ENCODE measurements at regions not wholly inside any gene's neighbourhood (a gene's known extent, or its start where the extent isn't known, plus 50 kb on each side); places are given as distances from the start of the nearest gene placed in this dataset.

- DNase-seq (ENCODE audit: low spot score) = no peak
Measured at GRCh38 chr12:125271892-125272291, 206.7 kb downstream of the AACS start.

- no peak for DNase-seq (ENCODE audit: low spot score)
Measured at GRCh38 chr12:125272383-125272933, 207.2 kb downstream of the AACS start.

- no peak for DNase-seq (ENCODE audit: low spot score)
Measured at GRCh38 chr12:125276567-125276966, 211.3 kb downstream of the AACS start.

- no peak for DNase-seq (ENCODE audit: low spot score)
Measured at GRCh38 chr12:125280482-125281377, 215.5 kb downstream of the AACS start.

GRCh38 chr12:125282921-125283320 is 217.7 kb downstream of the AACS start:
- DNase-seq (ENCODE audit: low spot score) = no peak

- no peak for DNase-seq (ENCODE audit: low spot score)
Measured at GRCh38 chr12:125283521-125283920, 218.3 kb downstream of the AACS start.

- no peak for DNase-seq (ENCODE audit: low spot score)
Measured at GRCh38 chr12:125284087-125284486, 218.9 kb downstream of the AACS start.

GRCh38 chr12:125284945-125285685 is 219.9 kb downstream of the AACS start:
- DNase-seq (ENCODE audit: low spot score) = no peak

GRCh38 chr12:125286005-125286727 is 220.9 kb downstream of the AACS start:
- DNase-seq (ENCODE audit: low spot score) = no peak

GRCh38 chr12:125287155-125287847 is 222.1 kb downstream of the AACS start:
- no peak for DNase-seq (ENCODE audit: low spot score)

- DNase-seq (ENCODE audit: low spot score) = no peak
Measured at GRCh38 chr12:125288931-125289928, 224.0 kb downstream of the AACS start.

- DNase-seq (ENCODE audit: low spot score) = no peak
Measured at GRCh38 chr12:125289970-125290369, 224.7 kb downstream of the AACS start.

GRCh38 chr12:125292700-125293099 is 227.5 kb downstream of the AACS start:
- no peak for DNase-seq (ENCODE audit: low spot score)

- no peak for DNase-seq (ENCODE audit: low spot score)
Measured at GRCh38 chr12:125295550-125295949, 230.3 kb downstream of the AACS start.

- DNase-seq (ENCODE audit: low spot score) = no peak
Measured at GRCh38 chr12:125296701-125297100, 231.5 kb downstream of the AACS start.

- no peak for DNase-seq (ENCODE audit: low spot score)
Measured at GRCh38 chr12:125299840-125300239, 234.6 kb downstream of the AACS start.

GRCh38 chr12:125300249-125300648 is 235.0 kb downstream of the AACS start:
- no peak for DNase-seq (ENCODE audit: low spot score)

- DNase-seq (ENCODE audit: low spot score) = no peak
Measured at GRCh38 chr12:125303337-125303736, 238.1 kb downstream of the AACS start.

- DNase-seq (ENCODE audit: low spot score) = no peak
Measured at GRCh38 chr12:125304029-125304428, 238.8 kb downstream of the AACS start.

GRCh38 chr12:125305231-125305630 is 240.0 kb downstream of the AACS start:
- no peak for DNase-seq (ENCODE audit: low spot score)
